ENCODE measurements at regions not wholly inside any gene's neighbourhood (a gene's known extent, or its start where the extent isn't known, plus 50 kb on each side); places are given as distances from the start of the nearest gene placed in this dataset.

DNA sequence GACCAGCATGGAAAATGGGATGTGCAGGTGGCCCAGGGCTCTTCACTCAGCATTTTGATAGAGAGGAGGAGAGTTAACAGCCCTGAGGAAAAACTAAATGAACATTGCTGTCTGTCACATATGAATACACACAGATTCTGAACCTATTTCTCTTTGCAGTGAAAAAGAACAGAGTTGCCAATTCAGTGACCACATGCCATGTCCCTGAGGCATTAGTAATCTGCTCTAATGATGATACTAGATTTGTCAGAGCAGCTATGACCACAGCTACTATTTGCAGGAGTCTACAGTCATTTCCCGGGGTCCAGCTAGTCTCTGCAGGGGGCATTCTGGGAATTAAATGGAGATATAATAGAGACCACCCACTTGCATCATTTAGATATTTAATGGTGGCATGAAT is 267.6 kb downstream of the TMX3 start:
- Histone ChIP-seq H3K27ac (no peak overlapping the region), H3K27me3 (ENCODE audit: control insufficient read depth, insufficient read depth, low read length) (no peaks in the 10 kb centered on the region), H3K4me3 (ENCODE audit: low read depth, low read length) (no peak overlapping the region), H3K4me2 (ENCODE audit: low read length) (no peak overlapping the region), H3K4me1 (no peaks in the 10 kb centered on the region), H3K9me3 (ENCODE audit: control insufficient read depth, low read length) (no peaks in the 10 kb centered on the region), H3K9ac (no peak overlapping the region), H3K36me3 (ENCODE audit: control insufficient read depth, insufficient read depth, low read length) (no peaks in the 10 kb centered on the region), H3K79me2 (no peaks in the 10 kb centered on the region), H2AFZ (no peak overlapping the region)
- TF ChIP-seq, protein P1, sequence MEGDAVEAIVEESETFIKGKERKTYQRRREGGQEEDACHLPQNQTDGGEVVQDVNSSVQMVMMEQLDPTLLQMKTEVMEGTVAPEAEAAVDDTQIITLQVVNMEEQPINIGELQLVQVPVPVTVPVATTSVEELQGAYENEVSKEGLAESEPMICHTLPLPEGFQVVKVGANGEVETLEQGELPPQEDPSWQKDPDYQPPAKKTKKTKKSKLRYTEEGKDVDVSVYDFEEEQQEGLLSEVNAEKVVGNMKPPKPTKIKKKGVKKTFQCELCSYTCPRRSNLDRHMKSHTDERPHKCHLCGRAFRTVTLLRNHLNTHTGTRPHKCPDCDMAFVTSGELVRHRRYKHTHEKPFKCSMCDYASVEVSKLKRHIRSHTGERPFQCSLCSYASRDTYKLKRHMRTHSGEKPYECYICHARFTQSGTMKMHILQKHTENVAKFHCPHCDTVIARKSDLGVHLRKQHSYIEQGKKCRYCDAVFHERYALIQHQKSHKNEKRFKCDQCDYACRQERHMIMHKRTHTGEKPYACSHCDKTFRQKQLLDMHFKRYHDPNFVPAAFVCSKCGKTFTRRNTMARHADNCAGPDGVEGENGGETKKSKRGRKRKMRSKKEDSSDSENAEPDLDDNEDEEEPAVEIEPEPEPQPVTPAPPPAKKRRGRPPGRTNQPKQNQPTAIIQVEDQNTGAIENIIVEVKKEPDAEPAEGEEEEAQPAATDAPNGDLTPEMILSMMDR (IDR thresholded peaks at IDR 0.05), result no peak

DNA sequence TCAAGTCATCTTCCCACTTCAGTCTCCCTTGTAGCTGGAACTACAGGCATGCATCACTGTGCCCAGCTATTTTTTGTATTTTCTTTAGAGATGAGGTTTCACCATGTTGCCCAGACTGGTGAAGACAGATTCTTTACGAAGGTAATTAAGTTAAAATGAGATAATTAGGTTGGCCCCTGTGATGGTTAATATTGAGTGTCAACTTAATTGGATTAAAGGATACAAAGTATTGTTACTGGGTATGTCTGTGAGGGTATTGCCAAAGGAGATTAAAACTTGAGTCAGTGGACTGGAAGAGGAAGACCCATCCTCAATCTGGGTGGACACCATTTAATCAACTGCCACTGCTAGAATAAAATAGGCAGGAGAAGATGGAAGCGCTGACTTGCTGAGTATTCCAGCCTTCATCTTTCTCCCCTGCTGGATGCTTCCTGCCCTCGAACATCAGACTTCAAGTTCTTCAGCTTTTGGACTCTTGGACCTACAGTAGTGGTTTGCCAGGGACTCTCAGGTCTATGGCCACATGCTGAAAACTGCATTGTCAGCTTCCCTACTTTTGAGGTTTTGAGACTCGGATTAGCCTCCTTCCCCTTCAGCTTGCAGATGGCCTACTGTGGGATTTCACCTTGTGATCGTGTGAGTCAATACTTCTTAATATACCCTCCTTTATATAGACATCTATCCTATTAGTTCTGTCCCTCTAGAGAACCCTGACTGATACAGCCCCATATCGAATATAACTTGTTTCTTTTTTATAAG is 269.1 kb downstream of the TMX3 start:
- Histone ChIP-seq H3K36me3 (ENCODE audit: control insufficient read depth, insufficient read depth, low read length) (no peaks in the 10 kb centered on the region), H3K79me2 (no peaks in the 10 kb centered on the region), H3K27ac (no peak overlapping the region), H3K4me1 (no peaks in the 10 kb centered on the region), H3K27me3 (ENCODE audit: control insufficient read depth, insufficient read depth, low read length) (no peaks in the 10 kb centered on the region), H3K9me3 (ENCODE audit: control insufficient read depth, low read length) (no peaks in the 10 kb centered on the region), H3K4me2 (ENCODE audit: low read length) (no peak overlapping the region), H3K9ac (no peak overlapping the region), H2AFZ (no peak overlapping the region), H3K4me3 (ENCODE audit: low read depth, low read length) (no peak overlapping the region)
- TF ChIP-seq, protein P1 (IDR thresholded peaks at IDR 0.05), result no peak

DNA sequence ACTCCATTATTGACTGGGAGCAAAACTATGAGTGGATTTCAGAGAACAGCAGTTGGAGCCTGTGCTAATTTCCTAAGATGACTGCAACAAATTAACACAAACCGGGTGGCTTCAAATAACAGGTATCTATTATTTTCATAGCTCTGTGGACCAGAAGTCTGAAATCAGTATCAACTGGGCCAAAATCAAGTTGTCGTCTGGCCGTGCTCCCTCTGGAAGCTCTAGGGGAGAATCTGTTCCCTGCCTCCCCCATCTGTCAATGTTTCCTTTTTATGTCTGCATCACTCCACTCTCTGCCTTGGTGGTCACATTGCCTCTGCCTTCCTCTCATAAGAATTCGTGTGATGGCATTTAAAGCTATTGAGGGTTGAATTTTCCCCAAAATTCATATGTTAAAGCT is 269.8 kb downstream of the TMX3 start:
- H3K79me2 ChIP-seq, result no peaks in the 10 kb centered on the region
- no peak overlapping the region for H3K4me2 ChIP-seq (ENCODE audit: low read length)
- no peaks in the 10 kb centered on the region for H3K4me1 ChIP-seq
- H3K27ac ChIP-seq, result no peak overlapping the region
- no peak overlapping the region for H3K4me3 ChIP-seq (ENCODE audit: low read depth, low read length)
- H3K9me3 ChIP-seq (ENCODE audit: control insufficient read depth, low read length), result no peaks in the 10 kb centered on the region
- no peak overlapping the region for H2AFZ ChIP-seq
- H3K9ac ChIP-seq, result no peak overlapping the region
- H3K36me3 ChIP-seq (ENCODE audit: control insufficient read depth, insufficient read depth, low read length), result no peaks in the 10 kb centered on the region
- no peaks in the 10 kb centered on the region for H3K27me3 ChIP-seq (ENCODE audit: control insufficient read depth, insufficient read depth, low read length)
- TF ChIP-seq, protein P1 (IDR thresholded peaks at IDR 0.05), result no peak

DNA sequence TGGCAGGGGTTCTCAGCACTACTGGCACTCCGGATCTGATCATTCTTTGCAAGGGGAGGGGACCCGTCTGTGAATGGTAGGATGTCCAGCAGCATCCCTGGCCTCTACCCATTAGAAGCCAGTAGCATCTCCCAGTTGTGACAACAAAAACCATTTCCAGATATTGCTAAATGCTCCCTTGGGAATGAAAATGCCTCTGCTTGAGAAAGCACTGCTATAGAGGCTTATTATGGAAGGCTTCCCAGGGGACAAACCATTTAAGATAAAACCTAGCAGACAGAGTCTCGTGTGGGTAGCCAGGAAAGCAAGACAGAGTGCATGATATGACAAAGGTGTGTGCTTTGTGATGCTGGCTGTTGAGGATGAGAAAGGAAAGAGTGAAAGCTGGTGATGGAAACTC is 273.7 kb downstream of the TMX3 start:
- no peaks in the 10 kb centered on the region for H3K4me1 ChIP-seq
- no peaks in the 10 kb centered on the region for H3K27me3 ChIP-seq (ENCODE audit: control insufficient read depth, insufficient read depth, low read length)
- H3K9me3 ChIP-seq (ENCODE audit: control insufficient read depth, low read length), result no peaks in the 10 kb centered on the region
- H3K79me2 ChIP-seq, result no peaks in the 10 kb centered on the region
- no peaks in the 10 kb centered on the region for H3K36me3 ChIP-seq (ENCODE audit: control insufficient read depth, insufficient read depth, low read length)
- TF ChIP-seq, protein P1 (IDR thresholded peaks at IDR 0.05), result no peak
- no peak overlapping the region for H3K4me2 ChIP-seq (ENCODE audit: low read length)
- no peak overlapping the region for H3K27ac ChIP-seq
- no peak overlapping the region for H3K9ac ChIP-seq
- H2AFZ ChIP-seq, result no peak overlapping the region
- H3K4me3 ChIP-seq (ENCODE audit: low read depth, low read length), result no peak overlapping the region

DNA sequence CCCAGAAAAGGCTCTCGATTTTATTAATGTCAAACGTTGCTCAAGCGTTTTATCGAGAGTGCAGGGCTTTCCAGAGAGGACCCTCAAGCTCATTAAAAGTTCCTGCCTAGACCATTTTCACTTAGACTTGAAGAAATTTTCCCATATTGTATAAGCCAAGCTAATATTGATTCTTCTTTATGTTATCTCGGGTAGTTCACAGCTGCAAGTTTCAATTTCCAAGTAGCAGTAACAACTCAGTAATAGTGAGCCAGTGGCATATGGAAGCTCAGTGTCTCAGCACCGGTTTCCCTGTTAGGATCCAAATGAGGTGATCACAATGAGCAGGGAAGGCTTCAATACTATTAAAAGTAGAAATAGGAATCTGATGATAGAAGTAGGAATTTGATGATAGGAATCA is 274.5 kb downstream of the TMX3 start:
- H2AFZ ChIP-seq, result no peak overlapping the region
- no peaks in the 10 kb centered on the region for H3K4me1 ChIP-seq
- H3K4me2 ChIP-seq (ENCODE audit: low read length), result no peak overlapping the region
- H3K36me3 ChIP-seq (ENCODE audit: control insufficient read depth, insufficient read depth, low read length), result no peaks in the 10 kb centered on the region
- H3K27ac ChIP-seq, result no peak overlapping the region
- H3K9me3 ChIP-seq (ENCODE audit: control insufficient read depth, low read length), result no peaks in the 10 kb centered on the region
- no peak overlapping the region for H3K9ac ChIP-seq
- H3K27me3 ChIP-seq (ENCODE audit: control insufficient read depth, insufficient read depth, low read length), result no peaks in the 10 kb centered on the region
- no peak overlapping the region for H3K4me3 ChIP-seq (ENCODE audit: low read depth, low read length)
- TF ChIP-seq, protein P1 (IDR thresholded peaks at IDR 0.05), result no peak
- H3K79me2 ChIP-seq, result no peaks in the 10 kb centered on the region

Data from parathyroid adenoma (tissue), 2 donors.